ENCODE measurements at regions not wholly inside any gene's neighbourhood (a gene's known extent, or its start where the extent isn't known, plus 50 kb on each side); places are given as distances from the start of the nearest gene placed in this dataset.
"Not testable (repeated sequence)": the region's sequence is repeated elsewhere in the genome, so short reads cannot be mapped to it uniquely, and the experiment has no call there.

DNA sequence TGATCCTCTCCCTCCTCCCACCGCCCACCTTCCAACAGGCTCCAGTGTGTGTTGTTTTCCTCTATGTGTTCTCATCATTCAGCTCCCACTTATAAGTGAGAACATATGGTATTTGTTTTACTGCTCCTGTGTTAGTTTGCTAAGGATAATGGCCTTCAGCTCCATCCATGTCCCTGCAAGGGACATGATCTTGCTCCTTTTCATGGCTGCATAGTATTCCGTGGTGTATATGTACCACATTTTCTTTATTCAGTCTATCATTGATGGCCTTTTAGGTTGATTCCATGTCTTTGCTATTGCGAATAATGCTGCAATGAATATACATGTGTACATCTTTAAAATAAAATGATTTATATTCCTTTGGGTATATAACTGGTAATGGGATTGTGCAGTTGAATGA is 80.2 kb upstream of the C5orf63 start:
- no peak overlapping the region for H3K4me3 Mint-ChIP-seq (ENCODE audit: unreplicated experiment)
- H3K36me3 Mint-ChIP-seq (ENCODE audit: insufficient read depth, unreplicated experiment), result no peaks in the 10 kb centered on the region
- ChIA-PET CTCF (interaction anchor here (0.7 kb wide), 1 partner anchor 477 kb away, joined by 3 read pairs; no protein-coding TSS in a partner anchor), POLR2A (no interaction called here)
- intact Hi-C loops (cut with micrococcal nuclease), result no loop called here
- no peak overlapping the region for H3K27ac Mint-ChIP-seq (ENCODE audit: low read depth, unreplicated experiment)
- TF ChIP-seq, protein P1, sequence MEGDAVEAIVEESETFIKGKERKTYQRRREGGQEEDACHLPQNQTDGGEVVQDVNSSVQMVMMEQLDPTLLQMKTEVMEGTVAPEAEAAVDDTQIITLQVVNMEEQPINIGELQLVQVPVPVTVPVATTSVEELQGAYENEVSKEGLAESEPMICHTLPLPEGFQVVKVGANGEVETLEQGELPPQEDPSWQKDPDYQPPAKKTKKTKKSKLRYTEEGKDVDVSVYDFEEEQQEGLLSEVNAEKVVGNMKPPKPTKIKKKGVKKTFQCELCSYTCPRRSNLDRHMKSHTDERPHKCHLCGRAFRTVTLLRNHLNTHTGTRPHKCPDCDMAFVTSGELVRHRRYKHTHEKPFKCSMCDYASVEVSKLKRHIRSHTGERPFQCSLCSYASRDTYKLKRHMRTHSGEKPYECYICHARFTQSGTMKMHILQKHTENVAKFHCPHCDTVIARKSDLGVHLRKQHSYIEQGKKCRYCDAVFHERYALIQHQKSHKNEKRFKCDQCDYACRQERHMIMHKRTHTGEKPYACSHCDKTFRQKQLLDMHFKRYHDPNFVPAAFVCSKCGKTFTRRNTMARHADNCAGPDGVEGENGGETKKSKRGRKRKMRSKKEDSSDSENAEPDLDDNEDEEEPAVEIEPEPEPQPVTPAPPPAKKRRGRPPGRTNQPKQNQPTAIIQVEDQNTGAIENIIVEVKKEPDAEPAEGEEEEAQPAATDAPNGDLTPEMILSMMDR (IDR thresholded peaks at IDR 0.05; ENCODE audit: unreplicated experiment), result no peak
- H3K27me3 Mint-ChIP-seq (ENCODE audit: insufficient read depth, unreplicated experiment), result no peaks in the 10 kb centered on the region
- H3K9me3 Mint-ChIP-seq (ENCODE audit: unreplicated experiment), result peaks cover 10% of the 10 kb centered on the region
- no peak for DNase-seq (ENCODE audit: unreplicated experiment)
- no peaks in the 10 kb centered on the region for H3K4me1 Mint-ChIP-seq (ENCODE audit: insufficient read depth, unreplicated experiment)
- BruUV-seq (replicated peaks), result no TSS peak

DNA sequence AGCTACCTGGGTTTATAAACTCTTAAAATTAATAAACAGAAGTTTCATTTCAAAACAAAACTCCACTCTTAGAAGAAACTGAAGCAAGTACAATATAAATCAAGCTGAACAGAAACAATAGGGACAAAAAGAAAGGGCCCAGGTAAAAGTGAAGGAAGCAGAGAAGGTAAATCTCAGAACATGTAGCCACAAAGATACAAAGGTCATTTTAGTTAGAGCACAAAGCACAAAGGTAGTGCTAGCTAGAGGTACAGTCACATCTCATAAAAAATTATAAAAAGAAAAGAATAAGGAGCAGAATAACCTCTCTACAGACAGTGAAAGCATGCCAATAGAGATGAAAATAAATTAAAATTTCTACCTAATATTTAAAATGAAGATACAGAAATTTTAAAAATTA is 90.4 kb upstream of the C5orf63 start:
- no peak for DNase-seq (ENCODE audit: unreplicated experiment)
- Mint-ChIP-seq H3K9me3 (ENCODE audit: unreplicated experiment) (peaks cover 7% of the 10 kb centered on the region), H3K27ac (ENCODE audit: low read depth, unreplicated experiment) (no peak overlapping the region), H3K4me3 (ENCODE audit: unreplicated experiment) (no peak overlapping the region), H3K36me3 (ENCODE audit: insufficient read depth, unreplicated experiment) (peaks cover 5% of the 10 kb centered on the region), H3K27me3 (ENCODE audit: insufficient read depth, unreplicated experiment) (no peaks in the 10 kb centered on the region), H3K4me1 (ENCODE audit: insufficient read depth, unreplicated experiment) (no peaks in the 10 kb centered on the region)
- CTCF ChIA-PET, result interaction anchor here (0.6 kb wide), 1 partner anchor 13 kb away, joined by 3 read pairs; no protein-coding TSS in a partner anchor
- POLR2A ChIA-PET, result interaction anchor here (0.7 kb wide), 1 partner anchor 42 kb away, joined by 4 read pairs; no protein-coding TSS in a partner anchor
- no TSS peak for BruUV-seq (replicated peaks)
- intact Hi-C loops (cut with micrococcal nuclease), result no loop called here
- TF ChIP-seq, protein P1 (IDR thresholded peaks at IDR 0.05; ENCODE audit: unreplicated experiment), result no peak

DNA sequence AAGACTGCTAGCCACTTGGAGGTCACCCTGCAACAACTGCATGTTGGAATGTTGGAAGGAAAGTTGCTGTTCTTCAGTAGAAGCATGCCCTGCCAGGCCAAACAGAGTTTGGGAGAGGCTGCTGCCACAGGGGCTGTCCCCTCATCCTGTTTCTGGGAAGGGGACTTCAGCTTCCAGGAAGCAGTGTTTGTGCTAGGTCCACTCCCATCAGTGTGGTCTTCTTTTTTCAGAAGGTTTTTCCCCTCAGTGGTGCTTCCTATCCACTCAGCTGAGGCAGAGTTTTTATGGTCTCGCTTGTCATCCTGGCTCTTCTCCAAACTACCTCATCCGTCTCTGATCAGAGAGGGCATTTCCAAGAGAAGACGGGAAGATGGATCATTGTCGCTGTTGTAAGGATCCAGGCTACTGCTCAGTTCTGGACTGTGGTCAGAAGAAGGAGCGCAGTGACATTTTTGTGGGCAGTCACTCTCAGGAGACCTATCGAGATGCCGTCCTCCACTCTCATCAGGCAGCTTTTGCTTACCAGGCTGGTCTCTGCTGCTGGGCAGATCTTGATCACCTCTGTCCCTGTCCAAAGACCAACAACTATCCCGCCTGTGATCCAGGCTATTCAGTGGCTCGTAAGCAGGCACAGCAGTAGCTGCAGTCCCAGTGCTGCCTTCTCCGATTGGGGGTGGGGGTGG is 97.8 kb upstream of the C5orf63 start:
- TF ChIP-seq, protein P1 (IDR thresholded peaks at IDR 0.05; ENCODE audit: unreplicated experiment), result no peak
- Mint-ChIP-seq H3K36me3 (ENCODE audit: insufficient read depth, unreplicated experiment) (no peaks in the 10 kb centered on the region), H3K27me3 (ENCODE audit: insufficient read depth, unreplicated experiment) (no peaks in the 10 kb centered on the region), H3K4me3 (ENCODE audit: unreplicated experiment) (no peak overlapping the region), H3K9me3 (ENCODE audit: unreplicated experiment) (peaks cover 8% of the 10 kb centered on the region), H3K4me1 (ENCODE audit: insufficient read depth, unreplicated experiment) (no peaks in the 10 kb centered on the region), H3K27ac (ENCODE audit: low read depth, unreplicated experiment) (no peak overlapping the region)
- POLR2A ChIA-PET, result interaction anchor here (0.6 to 0.8 kb wide), 2 partner anchors 14 to 790 kb away, joined by 3 read pairs; no protein-coding TSS in a partner anchor
- no peak for DNase-seq (ENCODE audit: unreplicated experiment)
- CTCF ChIA-PET, result no interaction called here
- intact Hi-C loops (cut with micrococcal nuclease), result no loop called here
- no TSS peak for BruUV-seq (replicated peaks)

DNA sequence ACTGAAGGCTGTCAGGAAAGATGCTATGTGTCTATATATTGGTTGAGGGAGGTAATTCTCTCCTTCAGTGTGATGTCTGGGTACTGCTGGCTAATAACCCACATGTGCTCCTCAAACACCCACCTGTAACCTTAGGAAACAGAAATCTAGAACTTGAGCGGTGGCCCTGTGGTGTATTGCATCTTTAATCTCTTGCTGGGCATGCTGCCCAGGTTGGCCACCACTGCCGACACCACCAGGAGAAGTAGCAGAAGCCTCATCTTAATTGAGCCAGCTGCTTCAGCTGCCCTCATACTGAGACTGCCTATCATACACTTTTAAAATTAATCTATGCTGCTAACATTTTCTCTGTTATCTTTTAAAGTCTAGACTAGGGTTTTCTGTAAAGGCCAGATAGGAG is 103.5 kb upstream of the C5orf63 start:
- H3K27ac Mint-ChIP-seq (ENCODE audit: low read depth, unreplicated experiment), result no peak overlapping the region
- TF ChIP-seq, protein P1 (IDR thresholded peaks at IDR 0.05; ENCODE audit: unreplicated experiment), result no peak
- no TSS peak for BruUV-seq (replicated peaks)
- H3K27me3 Mint-ChIP-seq (ENCODE audit: insufficient read depth, unreplicated experiment), result no peaks in the 10 kb centered on the region
- peaks cover 8% of the 10 kb centered on the region for H3K9me3 Mint-ChIP-seq (ENCODE audit: unreplicated experiment)
- DNase-seq (ENCODE audit: unreplicated experiment), result no peak
- H3K4me1 Mint-ChIP-seq (ENCODE audit: insufficient read depth, unreplicated experiment), result no peaks in the 10 kb centered on the region
- intact Hi-C loops (cut with micrococcal nuclease), result no loop called here
- H3K4me3 Mint-ChIP-seq (ENCODE audit: unreplicated experiment), result no peak overlapping the region
- H3K36me3 Mint-ChIP-seq (ENCODE audit: insufficient read depth, unreplicated experiment), result no peaks in the 10 kb centered on the region
- ChIA-PET CTCF (interaction anchor here (0.6 kb wide), 1 partner anchor 16 kb away, joined by 3 read pairs; no protein-coding TSS in a partner anchor), POLR2A (interaction anchor here (1.9 kb wide), 1 partner anchor 102 kb away, joined by 4 read pairs; no protein-coding TSS in a partner anchor)

DNA sequence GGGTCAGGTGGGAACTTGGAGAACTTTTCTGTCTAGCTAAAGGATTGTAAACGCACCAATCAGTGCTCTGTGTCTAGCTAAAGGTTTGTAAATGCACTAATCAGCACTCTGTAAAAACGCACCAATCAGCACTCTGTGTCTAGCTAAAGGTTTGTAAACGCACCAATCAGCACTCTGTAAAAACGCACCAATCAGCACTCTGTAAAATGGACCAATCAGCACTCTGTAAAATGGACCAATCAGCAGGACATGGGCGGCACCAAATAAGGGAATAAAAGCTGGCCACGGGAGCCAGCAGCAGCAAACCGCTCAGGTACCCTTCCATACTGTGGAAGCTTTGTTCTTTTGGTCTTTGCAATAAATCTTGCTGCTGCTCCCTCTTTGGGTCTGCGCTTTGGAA is 108.0 kb upstream of the MEGF10 start:
- intact Hi-C loops (cut with micrococcal nuclease); H3K4me3 Mint-ChIP-seq (ENCODE audit: unreplicated experiment); H3K27me3 Mint-ChIP-seq (ENCODE audit: insufficient read depth, unreplicated experiment); H3K9me3 Mint-ChIP-seq (ENCODE audit: unreplicated experiment); DNase-seq (ENCODE audit: unreplicated experiment); POLR2A ChIA-PET; H3K36me3 Mint-ChIP-seq (ENCODE audit: insufficient read depth, unreplicated experiment); H3K4me1 Mint-ChIP-seq (ENCODE audit: insufficient read depth, unreplicated experiment); H3K27ac Mint-ChIP-seq (ENCODE audit: low read depth, unreplicated experiment); BruUV-seq (replicated peaks); CTCF ChIA-PET: not testable (repeated sequence)
